ENCODE measurements at regions not wholly inside any gene's neighbourhood (a gene's known extent, or its start where the extent isn't known, plus 50 kb on each side); places are given as distances from the start of the nearest gene placed in this dataset.

- no peak for DNase-seq
Measured at GRCh38 chr5:65068410-65068809, 299.7 kb downstream of the CWC27 start.

DNA sequence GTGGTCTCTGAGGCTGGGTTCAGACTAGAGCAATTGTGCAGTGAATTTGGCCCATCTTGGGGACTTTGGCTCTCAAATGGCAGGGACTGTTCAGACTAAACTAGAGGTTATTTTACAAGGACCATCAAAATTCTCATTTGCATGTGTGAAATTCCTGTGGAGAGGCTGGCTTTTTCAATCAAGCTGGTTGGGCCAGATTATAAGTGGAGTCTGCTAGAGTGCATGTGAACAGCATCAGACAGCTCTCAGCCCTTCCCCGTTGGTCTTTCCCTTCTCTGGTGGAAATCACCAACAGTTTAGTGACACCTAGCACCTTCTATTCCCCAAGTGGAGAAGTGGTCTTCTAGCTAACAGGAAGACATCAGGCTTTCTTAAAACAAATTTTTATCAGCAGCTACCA is 301.3 kb downstream of the CWC27 start:
- no peak for DNase-seq

DNA sequence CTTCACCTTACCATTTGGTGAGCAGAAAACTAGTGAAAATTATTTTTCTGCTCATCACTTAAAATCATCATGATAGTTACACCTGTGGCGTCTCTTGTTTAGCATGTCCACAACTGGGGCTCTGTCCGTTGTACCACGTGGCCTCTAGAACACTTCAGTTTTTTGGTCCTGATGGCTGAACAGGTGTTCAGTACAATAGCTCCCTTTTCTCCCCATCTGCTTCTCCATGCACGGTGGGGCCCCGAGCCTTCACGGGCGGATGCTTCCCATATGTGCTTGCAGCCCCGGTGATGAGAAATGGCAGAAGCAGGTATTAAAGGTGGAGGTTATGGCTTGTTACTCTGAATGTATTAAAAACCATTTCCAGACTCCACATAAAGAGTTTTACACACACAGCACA is 304.1 kb downstream of the CWC27 start:
- peak; percentile 97 for DNase-seq

- DNase-seq = peak; percentile 88
Measured at GRCh38 chr5:65073250-65073661, 304.5 kb downstream of the CWC27 start.

- DNase-seq = peak; percentile 58
Measured at GRCh38 chr5:65075623-65076250, 307.0 kb downstream of the CWC27 start.

GRCh38 chr5:65076251-65076869 is 307.6 kb downstream of the CWC27 start:
- peak; percentile 92 for DNase-seq

DNA sequence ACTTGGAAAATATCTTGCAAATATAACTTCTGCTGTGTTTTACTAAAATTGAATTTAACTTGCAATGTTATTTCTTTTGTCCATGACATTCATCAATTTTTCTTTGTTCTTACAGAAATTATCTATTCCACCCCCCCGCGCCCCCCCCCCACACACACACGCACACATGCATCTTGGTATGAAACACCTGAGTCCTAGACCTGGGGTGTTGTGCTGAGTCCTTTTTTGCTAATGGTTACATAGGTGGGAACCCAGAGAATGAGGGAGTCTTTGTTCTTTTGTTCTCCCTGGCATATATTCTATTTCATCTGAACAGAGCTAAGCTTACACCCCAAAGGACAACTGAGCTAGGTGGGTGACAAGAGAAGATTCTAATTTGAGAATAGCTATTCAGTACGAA is 308.9 kb downstream of the CWC27 start:
- DNase-seq = no peak

- DNase-seq = no peak
Measured at GRCh38 chr5:65078331-65078730, 309.6 kb downstream of the CWC27 start.

- DNase-seq = no peak
Measured at GRCh38 chr5:65081071-65081470, 312.3 kb downstream of the CWC27 start.

GRCh38 chr5:65084795-65085515 is 316.2 kb downstream of the CWC27 start:
- no peak for DNase-seq

DNA sequence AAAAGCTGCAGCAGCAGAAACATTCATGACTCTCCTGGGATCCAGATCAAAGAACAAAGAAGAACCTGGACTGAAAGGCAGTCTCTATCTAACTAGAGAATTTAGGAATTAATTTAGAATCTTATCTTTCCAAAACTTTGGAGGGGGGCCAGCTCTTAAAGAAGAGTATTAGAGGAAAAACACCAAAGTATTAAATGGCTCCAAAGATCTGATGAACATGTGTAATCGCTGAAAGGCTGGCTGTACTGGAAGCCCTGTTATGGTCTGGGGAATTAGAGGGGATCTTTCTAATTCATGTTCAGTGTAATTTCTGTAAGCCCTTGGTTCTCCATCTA is 316.8 kb downstream of the CWC27 start:
- DNase-seq = no peak

DNA sequence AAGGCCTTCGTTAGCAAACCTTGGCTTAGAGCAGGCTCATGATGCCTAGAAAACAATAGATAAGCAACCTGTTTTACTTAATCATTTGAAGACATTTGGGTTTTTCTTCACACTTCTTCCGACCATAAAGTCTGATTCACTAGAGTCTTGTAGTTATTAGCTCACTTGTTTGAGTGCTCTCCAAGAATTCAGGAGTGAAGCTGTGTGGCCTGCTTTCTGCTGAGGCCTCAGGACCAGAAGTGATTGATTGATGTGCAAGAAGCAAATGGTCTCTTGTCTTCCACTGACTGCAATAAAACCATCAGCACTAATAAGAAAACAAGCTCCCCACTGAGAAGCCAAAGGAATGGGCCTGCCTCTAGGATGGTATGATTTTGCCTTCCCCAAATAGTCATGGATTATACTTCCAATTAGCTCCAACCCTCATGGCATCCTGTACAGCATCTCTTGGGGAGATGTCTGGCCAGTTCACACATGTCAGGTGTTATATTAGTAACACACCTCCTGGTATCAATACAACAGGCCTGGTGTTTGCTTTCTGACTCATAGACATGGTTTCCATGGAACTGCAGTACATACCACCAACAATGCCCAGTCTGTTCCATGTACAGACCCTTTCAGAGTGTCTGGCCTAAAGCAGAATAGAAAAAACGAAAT is 317.6 kb downstream of the CWC27 start:
- DNase-seq = peak; percentile 93

DNA sequence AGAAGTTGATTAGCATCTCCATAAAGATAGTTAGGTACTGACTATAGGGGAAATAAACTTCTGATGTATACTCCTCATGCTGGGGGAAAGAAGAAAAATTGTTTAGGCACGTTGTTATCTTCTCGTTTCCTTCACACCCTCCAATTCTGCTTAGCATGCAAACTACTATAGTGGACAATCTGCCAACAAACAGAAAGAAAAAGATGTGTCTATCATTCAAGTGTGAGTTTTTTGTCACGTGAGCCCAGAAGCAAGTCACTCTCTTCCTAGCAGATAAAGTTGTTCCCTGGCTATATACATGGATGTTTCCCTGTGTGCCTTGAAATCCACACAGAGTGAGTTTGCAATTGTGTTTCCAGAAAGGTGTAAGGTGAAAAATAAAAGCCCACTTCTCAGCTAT is 318.4 kb downstream of the CWC27 start:
- no peak for DNase-seq

GRCh38 chr5:65094279-65094678 is 325.5 kb downstream of the CWC27 start:
- DNase-seq = no peak

- DNase-seq = no peak
Measured at GRCh38 chr5:65098393-65098792, 329.7 kb downstream of the CWC27 start.
